ENCODE measurements at regions not wholly inside any gene's neighbourhood (a gene's known extent, or its start where the extent isn't known, plus 50 kb on each side); places are given as distances from the start of the nearest gene placed in this dataset.

DNA sequence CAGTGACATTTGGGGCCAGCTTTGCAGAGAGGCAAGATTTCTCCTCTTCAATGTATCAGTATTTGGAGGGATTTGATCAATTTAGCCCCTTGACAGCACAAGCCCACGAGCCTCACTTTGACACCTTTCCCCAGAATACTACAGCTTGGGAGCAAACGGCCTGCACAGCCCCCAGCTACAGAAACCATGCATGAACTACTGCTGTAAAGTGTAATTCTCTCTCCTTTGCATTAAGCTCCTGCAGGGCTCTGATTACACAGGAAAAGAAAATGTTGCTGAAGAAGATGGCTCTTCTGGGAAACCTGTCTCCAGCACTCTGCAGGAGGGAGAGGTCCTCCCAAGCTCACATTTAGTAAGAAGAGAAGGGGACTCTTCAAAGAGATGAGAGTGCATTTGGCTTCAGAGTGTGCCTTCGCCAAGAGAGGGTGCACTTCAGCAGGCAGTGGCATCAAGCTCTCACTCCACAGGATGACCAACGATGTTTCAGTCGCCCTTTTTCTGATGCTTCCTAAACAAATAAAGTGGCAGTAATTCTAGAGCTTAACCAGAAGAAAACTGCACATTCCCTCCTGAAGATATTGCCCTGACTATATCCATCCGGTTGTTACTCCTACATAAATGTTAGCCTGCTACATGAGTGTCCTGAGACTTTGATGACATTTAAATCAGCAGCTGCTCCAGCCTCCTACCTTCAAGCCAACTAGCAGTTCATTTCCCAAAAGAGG is 272.2 kb downstream of the AUH start:
- H3K9me3 ChIP-seq = no peaks in the 10 kb centered on the region
- no peak for DNase-seq (ENCODE audit: low spot score in 2 of 2)
- H3K36me3 ChIP-seq = no peaks in the 10 kb centered on the region
- H3K27me3 ChIP-seq = no peaks in the 10 kb centered on the region
- peaks cover 3% of the 10 kb centered on the region for H3K4me1 ChIP-seq
- no peak for TF ChIP-seq EP300 (IDR thresholded peaks at IDR 0.05)
- TF ChIP-seq POLR2AphosphoS5 (IDR thresholded peaks at IDR 0.05) = no peak
- TF ChIP-seq, protein P1, sequence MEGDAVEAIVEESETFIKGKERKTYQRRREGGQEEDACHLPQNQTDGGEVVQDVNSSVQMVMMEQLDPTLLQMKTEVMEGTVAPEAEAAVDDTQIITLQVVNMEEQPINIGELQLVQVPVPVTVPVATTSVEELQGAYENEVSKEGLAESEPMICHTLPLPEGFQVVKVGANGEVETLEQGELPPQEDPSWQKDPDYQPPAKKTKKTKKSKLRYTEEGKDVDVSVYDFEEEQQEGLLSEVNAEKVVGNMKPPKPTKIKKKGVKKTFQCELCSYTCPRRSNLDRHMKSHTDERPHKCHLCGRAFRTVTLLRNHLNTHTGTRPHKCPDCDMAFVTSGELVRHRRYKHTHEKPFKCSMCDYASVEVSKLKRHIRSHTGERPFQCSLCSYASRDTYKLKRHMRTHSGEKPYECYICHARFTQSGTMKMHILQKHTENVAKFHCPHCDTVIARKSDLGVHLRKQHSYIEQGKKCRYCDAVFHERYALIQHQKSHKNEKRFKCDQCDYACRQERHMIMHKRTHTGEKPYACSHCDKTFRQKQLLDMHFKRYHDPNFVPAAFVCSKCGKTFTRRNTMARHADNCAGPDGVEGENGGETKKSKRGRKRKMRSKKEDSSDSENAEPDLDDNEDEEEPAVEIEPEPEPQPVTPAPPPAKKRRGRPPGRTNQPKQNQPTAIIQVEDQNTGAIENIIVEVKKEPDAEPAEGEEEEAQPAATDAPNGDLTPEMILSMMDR (IDR thresholded peaks at IDR 0.05) = no peak
- TF ChIP-seq POLR2A (IDR thresholded peaks at IDR 0.05) = no peak
- H3K4me3 ChIP-seq = no peak overlapping the region
- H3K27ac ChIP-seq = no peak overlapping the region
- 42% methylated on average over 5 of the region's 6 CpGs for WGBS

- Histone ChIP-seq H3K36me3 (no peaks in the 10 kb centered on the region), H3K27ac (no peak overlapping the region), H3K27me3 (no peaks in the 10 kb centered on the region), H3K9me3 (no peaks in the 10 kb centered on the region), H3K4me3 (no peak overlapping the region), H3K4me1 (peaks cover 3% of the 10 kb centered on the region)
- DNase-seq (ENCODE audit: low spot score in 2 of 2) = no peak
- no peak for TF ChIP-seq POLR2AphosphoS5 (IDR thresholded peaks at IDR 0.05)
- no peak for TF ChIP-seq POLR2A (IDR thresholded peaks at IDR 0.05)
- TF ChIP-seq, protein P1 (IDR thresholded peaks at IDR 0.05) = no peak
- no peak for TF ChIP-seq EP300 (IDR thresholded peaks at IDR 0.05)
- WGBS = 96% methylated on average over 4 of the region's 5 CpGs
Observed at GRCh38 chr9:91090130-91090410, 271.6 kb downstream of the AUH start.

GRCh38 chr9:91092214-91092613 is 269.5 kb downstream of the AUH start:
- no peak overlapping the region for H3K27ac ChIP-seq
- H3K4me1 ChIP-seq = peaks cover 3% of the 10 kb centered on the region
- TF ChIP-seq, protein P1 (IDR thresholded peaks at IDR 0.05) = no peak
- TF ChIP-seq EP300 (IDR thresholded peaks at IDR 0.05) (no peak), POLR2A (IDR thresholded peaks at IDR 0.05) (no peak), POLR2AphosphoS5 (IDR thresholded peaks at IDR 0.05) (no peak)
- H3K27me3 ChIP-seq = no peaks in the 10 kb centered on the region
- no peaks in the 10 kb centered on the region for H3K36me3 ChIP-seq
- H3K4me3 ChIP-seq = no peak overlapping the region
- WGBS = 100% methylated on average over 1 of the region's 1 CpG
- DNase-seq (ENCODE audit: low spot score in 2 of 2) = no peak
- no peaks in the 10 kb centered on the region for H3K9me3 ChIP-seq

DNA sequence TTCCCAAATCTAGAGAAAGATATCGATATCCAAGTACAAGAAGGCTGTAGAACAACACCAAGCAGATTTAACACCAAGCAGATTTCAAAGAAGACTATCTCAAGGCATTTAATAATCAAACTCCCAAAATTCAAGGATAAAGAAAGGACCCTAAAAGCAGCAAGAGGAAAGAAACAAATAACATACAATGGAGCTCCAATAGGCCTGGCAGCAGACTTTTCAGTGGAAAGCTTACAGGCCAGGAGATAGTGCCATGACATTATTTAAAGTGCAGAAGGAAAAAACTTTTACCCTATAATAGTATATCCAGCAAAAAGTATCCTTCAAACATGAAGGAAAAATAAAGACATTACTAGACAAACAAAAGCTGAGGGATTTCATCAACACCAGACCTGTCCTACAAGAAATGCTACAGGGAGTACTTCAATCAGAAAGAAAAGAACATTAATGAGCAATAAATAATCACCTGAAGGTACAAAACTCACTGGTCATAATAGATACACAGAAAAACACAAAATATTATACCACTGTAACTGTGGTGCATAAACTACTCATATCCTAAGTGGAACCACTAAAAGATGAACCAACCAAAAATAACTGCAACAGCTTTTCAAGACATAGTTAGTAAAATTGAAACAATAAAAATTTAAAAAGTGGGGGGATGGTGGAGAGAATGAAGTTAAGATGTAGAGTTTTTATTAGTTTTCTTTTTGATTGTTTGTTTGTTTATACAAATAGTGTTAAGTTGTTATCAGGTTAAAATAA is 267.2 kb downstream of the AUH start:
- H3K4me3 ChIP-seq = no peak overlapping the region
- H3K9me3 ChIP-seq = no peaks in the 10 kb centered on the region
- peaks cover 7% of the 10 kb centered on the region for H3K4me1 ChIP-seq
- no peaks in the 10 kb centered on the region for H3K27me3 ChIP-seq
- DNase-seq (ENCODE audit: low spot score in 2 of 2) = no peak
- TF ChIP-seq POLR2AphosphoS5 (IDR thresholded peaks at IDR 0.05) = no peak
- TF ChIP-seq EP300 (IDR thresholded peaks at IDR 0.05) = no peak
- TF ChIP-seq, protein P1 (IDR thresholded peaks at IDR 0.05) = no peak
- TF ChIP-seq POLR2A (IDR thresholded peaks at IDR 0.05) = no peak
- H3K27ac ChIP-seq = no peak overlapping the region
- no peaks in the 10 kb centered on the region for H3K36me3 ChIP-seq
- WGBS = 91% methylated on average over 1 of the region's 1 CpG

DNA sequence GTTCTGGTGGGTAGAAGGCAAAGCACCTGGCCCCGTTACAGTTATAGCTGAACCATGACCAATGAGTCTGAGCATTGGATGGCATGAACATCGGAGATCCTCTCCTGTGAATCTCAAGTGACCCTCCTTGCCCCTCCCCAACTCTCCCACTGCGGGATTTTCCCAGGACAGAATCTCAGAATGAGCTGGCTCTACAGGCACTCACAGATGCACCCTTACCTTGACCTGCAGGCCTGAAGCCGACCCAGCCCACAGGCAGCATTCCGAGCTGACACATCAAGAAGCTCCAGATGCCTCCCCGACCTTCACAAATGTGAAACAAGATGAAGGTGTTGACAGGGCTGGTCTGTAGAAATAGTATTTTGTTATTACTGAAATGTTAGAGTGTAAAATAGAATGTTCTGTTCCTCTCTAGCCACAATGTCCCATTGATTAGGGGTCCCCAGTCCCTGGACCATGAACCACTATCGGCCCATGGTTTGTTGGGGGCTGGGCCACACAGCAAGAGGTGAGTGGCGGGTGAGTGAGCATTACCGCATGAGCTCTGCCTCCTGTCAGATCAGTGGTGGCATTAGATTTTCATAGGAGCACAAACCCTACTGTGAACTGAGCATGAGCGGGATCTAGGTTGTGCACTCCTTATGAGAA is 263.4 kb downstream of the AUH start:
- no peaks in the 10 kb centered on the region for H3K27me3 ChIP-seq
- H3K9me3 ChIP-seq = no peaks in the 10 kb centered on the region
- no peak overlapping the region for H3K27ac ChIP-seq
- TF ChIP-seq, protein P1 (IDR thresholded peaks at IDR 0.05) = no peak
- TF ChIP-seq POLR2A (IDR thresholded peaks at IDR 0.05) (no peak), POLR2AphosphoS5 (IDR thresholded peaks at IDR 0.05) (no peak), EP300 (IDR thresholded peaks at IDR 0.05) (no peak)
- no peak for DNase-seq (ENCODE audit: low spot score in 2 of 2)
- H3K36me3 ChIP-seq = no peaks in the 10 kb centered on the region
- peaks cover 32% of the 10 kb centered on the region for H3K4me1 ChIP-seq
- WGBS = 95% methylated on average over 10 of the region's 10 CpGs
- H3K4me3 ChIP-seq = no peak overlapping the region
